ENCODE measurements at regions not wholly inside any gene's neighbourhood (a gene's known extent, or its start where the extent isn't known, plus 50 kb on each side); places are given as distances from the start of the nearest gene placed in this dataset.

GRCh38 chr1:60958001-60958400 lies 124.4 kb upstream of the NFIA start:
- TF ChIP-seq POLR2A (IDR thresholded peaks at IDR 0.05) (no peak), CTCF (IDR thresholded peaks at IDR 0.05) (no peak), EP300 (IDR thresholded peaks at IDR 0.05) (no peak)

Data from suprapubic skin (tissue), 3 donors.